GM19324 (cell line): ENCODE measurements at regions not wholly inside any gene's neighbourhood (a gene's known extent, or its start where the extent isn't known, plus 50 kb on each side); places are given as distances from the start of the nearest gene placed in this dataset.
"Not testable (repeated sequence)": the region's sequence is repeated elsewhere in the genome, so short reads cannot be mapped to it uniquely, and the experiment has no call there.

Source experiments
- ATAC-seq: cut with Tn5 transposase; IDR thresholded peaks from one replicate; pipeline ENCODE4 v1.9.1; 2021; ENCODE audit warnings: mild to moderate bottlenecking, moderate library complexity; ENCODE audit not compliant: unreplicated experiment, low FRiP score

GRCh38 chr14:49160983-49161382 is 425.2 kb downstream of the RPS29 start:
- no peak for ATAC-seq

GRCh38 chr14:49159081-49159480 is 427.1 kb downstream of the RPS29 start:
- no peak for ATAC-seq

GRCh38 chr14:49139593-49139992 is 446.6 kb downstream of the RPS29 start:
- no peak for ATAC-seq

- no peak for ATAC-seq
Observed at GRCh38 chr14:49134940-49135339, 451.2 kb downstream of the RPS29 start.

GRCh38 chr14:49121246-49121645 is 464.9 kb downstream of the RPS29 start:
- ATAC-seq, result no peak

GRCh38 chr14:49114161-49114893 is 471.9 kb downstream of the RPS29 start:
- no peak for ATAC-seq

GRCh38 chr14:49106741-49107667 is 479.2 kb downstream of the RPS29 start:
- no peak for ATAC-seq

- no peak for ATAC-seq
Observed at GRCh38 chr14:49105956-49106355, 480.2 kb downstream of the RPS29 start.

GRCh38 chr14:49105512-49105911 is 480.7 kb downstream of the RPS29 start:
- no peak for ATAC-seq

- no peak for ATAC-seq
Observed at GRCh38 chr14:49092345-49092744, 493.8 kb downstream of the RPS29 start.

GRCh38 chr14:49089107-49089506 is 497.1 kb downstream of the RPS29 start:
- ATAC-seq, result no peak

GRCh38 chr14:49073292-49073691 is 512.9 kb downstream of the RPS29 start:
- ATAC-seq, result not testable (repeated sequence)

- no peak for ATAC-seq
Observed at GRCh38 chr14:49058511-49058910, 527.7 kb downstream of the RPS29 start.

- ATAC-seq, result no peak
Observed at GRCh38 chr14:49057838-49058510, 528.2 kb downstream of the RPS29 start.

- no peak for ATAC-seq
Observed at GRCh38 chr14:49056021-49056420, 530.2 kb downstream of the RPS29 start.

GRCh38 chr14:49052521-49052920 is 533.7 kb downstream of the RPS29 start:
- ATAC-seq, result no peak

- no peak for ATAC-seq
Observed at GRCh38 chr14:49051328-49052060, 534.7 kb downstream of the RPS29 start.

GRCh38 chr14:49050822-49051221 is 535.4 kb downstream of the RPS29 start:
- ATAC-seq, result no peak

GRCh38 chr14:49049711-49050110 is 536.5 kb downstream of the RPS29 start:
- no peak for ATAC-seq

- no peak for ATAC-seq
Observed at GRCh38 chr14:49044981-49045380, 541.2 kb downstream of the RPS29 start.
